Putamen (tissue), 1 donor: ENCODE measurements at regions not wholly inside any gene's neighbourhood (a gene's known extent, or its start where the extent isn't known, plus 50 kb on each side); places are given as distances from the start of the nearest gene placed in this dataset.
"Not testable (repeated sequence)": the region's sequence is repeated elsewhere in the genome, so short reads cannot be mapped to it uniquely, and the experiment has no call there.

Experiments used
- DNase-seq: peaks from one replicate; pipeline ENCODE4 v3.0.0-alpha.2; 2016; ENCODE audit warnings: low spot score

DNA sequence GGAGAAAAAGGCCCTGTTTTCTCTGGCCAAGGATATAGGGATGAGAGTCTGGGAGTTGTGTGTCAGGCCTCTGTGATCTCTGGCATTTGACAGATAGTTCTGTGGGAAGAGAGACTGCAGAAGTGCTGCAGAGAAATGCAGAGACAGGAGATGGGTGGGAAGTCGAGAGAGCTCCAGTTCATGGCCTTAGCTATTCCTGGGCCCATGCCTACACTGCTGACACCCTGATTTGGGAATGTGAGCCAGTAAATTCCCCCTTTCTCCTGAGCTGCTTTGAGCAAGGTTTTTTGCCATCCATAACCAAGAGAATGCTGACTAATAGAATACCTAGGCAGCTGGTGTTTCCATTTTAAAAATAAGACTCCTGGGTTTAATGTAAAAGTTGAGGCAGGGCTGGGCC lies 59.3 kb downstream of the EBLN2 start:
- DNase-seq: peak; percentile 16

DNA sequence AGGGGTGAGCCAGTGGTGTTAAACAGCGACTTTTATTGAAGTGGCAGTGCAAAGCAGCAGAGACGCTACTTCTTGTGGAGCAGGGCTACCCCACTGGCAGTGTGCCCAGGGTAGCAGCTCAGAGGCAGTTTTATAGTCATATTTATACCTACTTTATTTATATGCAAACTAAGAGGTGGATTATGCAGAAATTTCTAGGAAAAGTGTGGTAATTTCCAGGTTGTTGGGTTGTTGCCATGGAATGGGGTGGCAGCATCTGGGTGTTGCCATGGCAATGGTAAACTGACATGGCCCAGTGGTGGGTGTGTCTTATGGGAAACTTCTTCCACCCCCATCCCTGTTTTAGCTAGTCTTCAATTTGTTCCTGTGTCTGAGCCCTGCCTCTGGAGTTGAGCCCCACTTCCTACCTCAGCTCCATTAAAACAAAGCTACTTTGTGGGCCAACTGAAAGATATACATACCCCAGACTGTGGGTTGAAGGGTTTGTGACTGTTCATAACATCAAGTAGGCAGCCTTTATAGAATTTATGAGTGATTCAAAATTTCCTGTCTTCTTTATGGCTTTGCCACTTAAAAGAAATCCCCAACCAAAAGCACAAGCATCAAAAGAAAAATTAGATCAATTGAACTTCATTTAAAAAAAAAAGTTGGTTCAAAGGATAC lies 60.3 kb downstream of the EBLN2 start:
- DNase-seq: no peak

GRCh38 chr3:73134034-73134433 lies 72.6 kb downstream of the EBLN2 start:
- no peak for DNase-seq

DNA sequence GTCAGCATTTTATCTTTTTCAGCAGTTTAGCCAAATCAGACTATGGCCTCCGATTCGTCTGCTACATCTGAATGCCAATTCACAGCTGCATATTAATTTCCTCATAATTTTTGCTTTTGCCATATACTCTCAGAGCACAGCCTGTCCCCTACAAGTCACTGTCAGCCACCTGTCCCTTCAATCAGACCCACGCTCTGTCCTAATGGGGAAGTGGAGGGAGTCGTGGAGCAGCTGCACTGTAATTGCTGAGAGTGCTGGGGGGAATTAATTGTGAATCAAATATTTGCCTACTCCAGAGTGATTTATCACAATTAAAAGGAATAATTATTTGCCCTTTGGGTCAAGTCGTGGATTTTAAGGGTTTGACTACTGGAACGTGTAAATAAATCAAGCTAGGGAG lies 75.5 kb downstream of the EBLN2 start:
- no peak for DNase-seq

DNA sequence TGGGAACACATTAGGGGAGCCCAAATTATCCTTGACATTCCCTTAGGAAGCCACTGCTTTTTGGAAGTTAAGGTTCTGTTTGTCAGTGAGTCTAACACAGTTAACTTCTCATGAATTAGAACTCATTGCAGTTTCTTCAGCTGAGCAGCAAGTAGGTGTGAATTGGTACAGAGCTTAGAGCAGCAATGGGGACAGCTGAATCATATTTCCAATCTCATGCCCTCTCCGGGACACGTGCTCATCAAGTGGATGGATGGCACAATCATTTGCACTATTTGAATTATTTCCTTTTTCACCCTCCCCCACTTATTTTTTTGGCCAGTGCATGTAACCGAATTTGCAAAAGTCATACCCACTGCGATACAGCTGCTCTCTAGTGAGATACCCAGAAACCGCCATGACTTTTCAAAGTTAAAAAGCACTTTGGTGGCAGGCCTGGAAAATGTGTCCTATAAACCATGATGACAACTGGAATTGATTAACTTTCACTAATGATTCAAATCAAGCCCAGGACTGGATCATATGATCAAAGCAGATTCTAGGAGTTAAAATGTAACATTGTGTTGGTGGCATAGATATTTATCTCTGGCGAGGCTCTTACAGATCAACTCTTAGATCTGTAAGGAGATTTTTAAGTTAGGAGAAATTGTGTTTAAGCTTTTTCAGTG lies 76.4 kb downstream of the EBLN2 start:
- DNase-seq: no peak

- DNase-seq: no peak
These were observed 79.4 kb downstream of the EBLN2 start for GRCh38 chr3:73140772-73141442.

GRCh38 chr3:73141525-73141924 lies 80.1 kb downstream of the EBLN2 start:
- no peak for DNase-seq

- DNase-seq: no peak
These were observed 81.9 kb downstream of the EBLN2 start for GRCh38 chr3:73143401-73143800.

DNA sequence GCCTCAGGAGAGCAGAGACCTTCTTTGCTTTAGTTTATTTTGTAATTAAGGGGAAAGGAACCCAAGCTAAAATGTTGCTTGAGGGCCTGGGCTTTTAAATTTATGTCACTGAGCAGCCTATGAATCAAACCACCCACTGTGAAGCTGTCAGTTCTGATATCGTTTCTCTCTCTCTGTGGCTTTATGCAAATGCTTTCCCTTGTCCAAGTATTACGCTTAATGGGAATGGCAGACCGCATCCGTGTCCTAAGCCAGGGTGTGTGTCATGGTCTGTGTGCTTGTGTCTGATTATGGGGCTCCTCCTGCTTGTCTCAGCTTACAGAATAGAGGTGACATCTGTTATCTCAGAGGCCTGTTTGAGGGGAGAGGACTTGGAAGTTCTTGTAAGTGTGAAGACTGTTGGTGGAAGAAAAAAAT lies 82.4 kb downstream of the EBLN2 start:
- DNase-seq: no peak

DNA sequence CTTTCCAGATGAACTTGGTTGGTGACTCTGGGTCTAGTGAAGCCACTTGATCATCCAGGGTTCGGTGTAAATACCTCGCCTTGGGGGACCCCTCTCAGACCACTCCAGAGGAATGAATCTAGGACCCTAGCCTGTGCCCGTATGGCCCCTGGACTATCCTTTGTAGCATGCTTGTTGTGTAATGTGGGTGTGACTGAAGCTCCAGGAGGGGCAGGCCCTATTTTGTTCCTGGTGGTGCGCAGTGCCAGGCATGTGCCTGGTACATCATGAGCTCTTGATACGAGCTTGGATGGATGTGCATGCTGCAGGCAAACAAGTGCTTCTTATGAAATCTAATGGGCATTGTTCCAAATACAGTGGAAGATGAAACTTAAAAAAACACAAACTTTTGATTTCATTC lies 82.8 kb downstream of the EBLN2 start:
- DNase-seq: no peak

DNA sequence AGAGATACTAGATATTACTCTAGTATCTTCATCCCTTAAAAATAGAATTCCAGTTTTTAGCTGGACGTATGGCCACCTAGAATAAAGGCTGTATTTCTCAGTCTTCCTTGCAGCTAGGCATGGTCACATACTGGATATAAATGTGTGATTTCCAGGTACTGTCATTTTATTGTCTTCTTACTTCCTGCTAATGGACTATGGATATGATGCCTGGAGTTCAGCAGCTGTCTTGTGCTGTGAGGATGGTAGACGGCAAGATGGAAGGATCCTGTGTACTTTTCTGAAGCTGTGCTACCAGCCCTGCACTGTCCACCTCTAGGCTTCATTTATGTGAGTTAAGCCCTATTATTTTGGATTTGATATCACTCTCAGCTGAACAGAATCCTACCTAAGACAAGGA lies 83.4 kb downstream of the EBLN2 start:
- no peak for DNase-seq

- not testable (repeated sequence) for DNase-seq
These were observed 86.0 kb downstream of the EBLN2 start for GRCh38 chr3:73147479-73147878.

DNA sequence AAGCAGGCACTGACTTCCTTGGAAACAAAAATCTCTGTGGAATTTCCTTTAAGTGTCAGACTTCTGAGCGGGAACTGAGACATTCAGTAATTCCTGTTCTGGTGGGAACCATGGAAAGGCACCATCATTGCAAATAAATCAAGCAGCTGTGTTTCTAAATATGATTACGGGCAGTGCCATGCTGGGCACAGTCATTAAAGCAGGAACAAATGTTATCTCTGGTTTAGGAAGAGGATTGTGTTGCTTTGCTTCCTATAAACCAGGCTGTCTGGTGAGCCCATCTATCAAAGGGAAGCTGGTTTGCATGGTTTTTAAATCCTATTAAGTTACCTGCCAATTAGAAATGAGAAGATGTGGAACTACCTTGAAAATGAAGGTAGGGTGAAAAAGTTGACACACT lies 86.7 kb downstream of the EBLN2 start:
- no peak for DNase-seq

- DNase-seq: no peak
These were observed 87.2 kb downstream of the EBLN2 start for GRCh38 chr3:73148682-73149081.

- DNase-seq: no peak
These were observed 89.1 kb downstream of the EBLN2 start for GRCh38 chr3:73150369-73151130.

- DNase-seq: not testable (repeated sequence)
These were observed 91.1 kb downstream of the EBLN2 start for GRCh38 chr3:73152571-73152970.

- not testable (repeated sequence) for DNase-seq
These were observed 91.6 kb downstream of the EBLN2 start for GRCh38 chr3:73153057-73153456.

- not testable (repeated sequence) for DNase-seq
These were observed 92.8 kb downstream of the EBLN2 start for GRCh38 chr3:73154261-73154660.

DNA sequence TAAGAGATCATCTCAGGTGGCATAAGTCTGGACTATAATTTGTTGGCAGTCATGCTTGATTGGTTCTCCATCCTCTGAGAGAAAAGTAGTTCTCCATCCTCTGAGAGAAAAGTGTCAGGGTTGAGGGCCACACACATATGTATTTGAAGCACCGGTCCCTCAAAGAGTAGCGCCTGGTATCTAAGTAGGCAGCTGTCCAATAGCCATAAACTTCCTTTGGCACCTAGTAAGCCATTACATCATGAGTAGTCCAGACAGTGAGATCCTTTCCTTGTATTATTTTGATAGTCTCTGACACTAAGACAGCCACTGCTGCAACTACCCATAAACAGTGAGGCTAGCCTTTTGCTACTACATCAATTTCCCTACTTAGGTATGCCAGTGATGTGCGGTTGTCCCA lies 94.0 kb downstream of the EBLN2 start:
- not testable (repeated sequence) for DNase-seq

- DNase-seq: no peak
These were observed 103.2 kb downstream of the EBLN2 start for GRCh38 chr3:73164622-73165021.

GRCh38 chr3:73175698-73176097 lies 114.2 kb downstream of the EBLN2 start:
- no peak for DNase-seq

DNA sequence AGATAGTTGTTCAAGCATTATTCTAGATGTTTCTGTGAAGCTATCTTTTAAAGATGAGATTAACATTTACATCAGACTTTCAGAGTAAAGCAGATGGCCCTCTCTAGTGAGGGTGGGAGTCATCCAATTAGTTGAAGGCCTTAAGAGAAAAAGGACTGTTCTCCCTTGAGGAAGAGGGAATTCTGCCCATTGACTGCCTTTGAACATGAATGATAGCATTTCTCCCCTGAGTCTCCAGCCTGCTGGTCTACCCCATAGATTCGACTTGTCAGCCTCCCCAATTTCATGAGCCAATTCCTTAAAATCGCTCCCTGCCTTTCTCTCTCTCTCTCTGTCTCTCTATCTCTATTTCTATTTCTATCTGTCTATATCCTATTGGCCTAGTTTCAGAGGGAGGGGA lies 115.5 kb downstream of the EBLN2 start:
- DNase-seq: no peak

DNA sequence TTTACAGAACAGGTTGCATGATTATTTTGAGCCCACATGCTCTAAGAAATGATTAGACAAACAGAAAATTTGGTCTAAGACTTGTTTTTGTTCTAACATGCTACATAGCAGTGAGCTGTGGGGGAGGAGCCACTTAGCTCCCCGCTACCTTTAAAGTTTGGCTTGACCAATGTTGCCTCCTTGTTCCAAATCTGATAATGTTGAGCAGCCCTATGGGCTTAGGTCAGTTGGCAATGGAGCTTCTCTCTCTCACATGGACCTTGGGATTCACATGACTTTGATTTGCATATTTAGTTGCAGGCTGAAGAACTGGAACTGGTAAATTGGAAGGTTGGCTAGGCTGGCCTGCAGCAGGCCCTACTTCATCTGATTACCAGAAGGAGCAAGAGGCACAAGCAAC lies 116.4 kb downstream of the EBLN2 start:
- DNase-seq: no peak
